Activated T-cell treated with anti-CD3 and anti-CD28 coated beads, Interleukin-2, amount 50 U/mL, for 4 hours (primary cell): ENCODE measurements at regions not wholly inside any gene's neighbourhood (a gene's known extent, or its start where the extent isn't known, plus 50 kb on each side); places are given as distances from the start of the nearest gene placed in this dataset.

ENCODE experiments used
- ATAC-seq, 2 donors: fragments of 200-7000 bp; cut with Tn5 transposase; one replicate each; pipeline ENCODE4 v1.10.0; 2021
- DNase-seq: peaks from one replicate; pipeline ENCODE4 v3.0.0-alpha.2; 2020
- H3K27me3 Mint-ChIP-seq: one replicate; pipeline ENCODE4 v1.8.0; 2021; ENCODE audit warnings: low read depth, mixed read lengths
- H3K36me3 Mint-ChIP-seq: one replicate; pipeline ENCODE4 v1.8.0; 2022; ENCODE audit warnings: mixed read lengths; ENCODE audit not compliant: insufficient read depth
- H3K4me1 Mint-ChIP-seq: one replicate; pipeline ENCODE4 v1.8.0; 2021; ENCODE audit warnings: low read depth, mixed read lengths
- H3K4me3 Mint-ChIP-seq: one replicate; pipeline ENCODE4 v1.8.0; 2021; ENCODE audit warnings: mild to moderate bottlenecking, moderate library complexity, mixed read lengths
- H3K9me3 Mint-ChIP-seq: one replicate; pipeline ENCODE4 v1.8.0; 2021; ENCODE audit warnings: mixed read lengths

DNA sequence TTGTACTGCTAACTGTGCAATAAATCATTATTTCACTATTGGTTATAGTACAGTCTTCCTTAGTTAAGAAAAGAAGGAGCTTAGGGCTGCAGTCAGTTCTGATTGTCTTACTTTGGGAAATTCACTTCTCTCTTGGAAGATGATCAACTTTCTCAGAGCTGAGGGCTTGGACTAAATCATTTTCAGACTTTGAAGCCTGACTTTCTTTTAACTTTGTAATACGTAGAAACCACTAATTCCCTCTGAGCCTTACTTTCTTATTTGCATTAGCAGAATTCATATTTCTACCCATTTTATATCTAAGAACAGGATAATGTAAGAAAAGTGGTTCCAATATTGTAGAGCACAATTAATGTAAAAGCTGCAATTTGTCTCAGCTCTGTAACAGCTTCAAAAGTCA, 386.4 kb downstream of the TRIB2 start:
- no peaks in the 10 kb centered on the region for H3K36me3 Mint-ChIP-seq
- ATAC-seq (no peak), DNase-seq (no peak)
- no peak overlapping the region for H3K4me3 Mint-ChIP-seq
- H3K4me1 Mint-ChIP-seq = no peaks in the 10 kb centered on the region
- peaks cover 7% of the 10 kb centered on the region for H3K27me3 Mint-ChIP-seq
- peaks cover 10% of the 10 kb centered on the region for H3K9me3 Mint-ChIP-seq

DNA sequence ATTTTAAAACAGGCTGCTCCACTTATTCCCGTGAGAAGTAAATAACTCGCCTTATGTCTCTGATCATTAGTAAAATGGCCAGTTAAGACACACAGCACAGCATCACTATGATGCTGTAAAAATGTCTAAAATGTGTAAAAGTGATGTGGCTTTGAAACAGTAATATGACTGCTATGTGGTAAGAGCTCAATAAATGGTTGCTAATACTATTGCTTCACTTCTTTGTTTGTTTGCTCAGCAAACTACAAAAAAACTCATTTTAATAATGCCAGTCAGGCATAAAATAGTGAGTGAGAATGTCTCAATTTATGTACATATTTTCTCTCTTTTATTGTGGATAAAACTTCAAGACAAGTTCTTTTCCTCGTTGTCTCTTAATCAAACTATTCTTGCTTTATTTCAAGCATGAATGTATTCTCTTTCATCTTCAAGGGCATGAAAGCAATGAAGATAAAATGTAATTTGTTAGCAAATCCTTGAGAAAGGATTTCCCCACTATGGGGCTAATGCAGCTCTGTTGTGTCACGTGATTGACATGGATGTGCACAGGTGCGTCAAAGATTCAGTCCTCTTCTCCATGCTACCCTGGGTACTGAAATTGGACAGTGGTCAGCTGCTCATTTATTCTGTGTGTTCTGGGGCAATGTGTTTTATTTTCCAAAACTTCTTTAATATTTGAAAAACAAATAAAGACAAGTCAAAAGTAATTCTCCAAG, 387.2 kb downstream of the TRIB2 start:
- Mint-ChIP-seq H3K36me3 (no peaks in the 10 kb centered on the region), H3K27me3 (peaks cover 4% of the 10 kb centered on the region)
- no peak for DNase-seq

DNA sequence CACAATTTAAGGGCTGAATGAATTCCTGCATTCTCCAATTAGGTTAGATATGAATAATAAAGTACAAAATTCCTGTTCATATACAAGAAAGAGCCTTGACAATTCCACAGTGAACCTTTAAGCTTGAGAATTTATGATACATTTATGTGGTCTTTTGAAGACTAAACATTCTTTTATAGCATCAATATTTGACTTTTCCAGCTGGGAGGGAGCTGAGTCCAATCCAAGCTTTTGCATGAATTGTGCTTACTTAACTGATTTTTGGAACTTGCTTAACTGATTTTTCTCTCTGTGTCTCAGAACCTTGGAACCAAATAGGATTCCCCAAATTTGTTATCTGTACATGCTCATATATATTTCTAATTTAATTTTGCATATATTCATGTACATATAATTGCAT, 388.0 kb downstream of the TRIB2 start:
- peaks cover 5% of the 10 kb centered on the region for H3K9me3 Mint-ChIP-seq
- ATAC-seq = no peak
- no peak overlapping the region for H3K4me3 Mint-ChIP-seq
- no peaks in the 10 kb centered on the region for H3K36me3 Mint-ChIP-seq
- no peaks in the 10 kb centered on the region for H3K4me1 Mint-ChIP-seq
- no peak for DNase-seq
- H3K27me3 Mint-ChIP-seq = peaks cover 8% of the 10 kb centered on the region

More for the DNA sequence above, 387.2 kb downstream of the TRIB2 start:
- Mint-ChIP-seq H3K4me1 (no peaks in the 10 kb centered on the region), H3K4me3 (no peak overlapping the region), H3K9me3 (peaks cover 10% of the 10 kb centered on the region)
- ATAC-seq = no peak

DNA sequence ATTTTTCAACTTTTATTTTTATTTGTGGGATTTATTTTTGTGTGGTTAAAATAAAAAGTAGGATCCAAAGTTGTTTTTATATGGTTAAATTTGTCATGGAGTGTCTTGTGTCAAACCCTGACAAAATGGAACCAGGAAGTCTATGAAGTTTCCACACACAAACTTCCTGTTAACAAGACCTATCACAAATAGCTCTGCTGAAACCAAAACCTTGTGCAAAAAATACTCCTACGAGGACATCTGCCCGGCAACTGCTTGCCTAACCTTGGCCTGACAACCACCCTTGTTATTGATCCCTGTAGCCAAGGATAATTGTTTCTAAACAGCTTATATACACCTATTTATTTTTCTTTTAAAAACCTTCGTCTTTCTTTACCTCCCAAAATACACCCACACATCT, 389.6 kb downstream of the TRIB2 start:
- peaks cover 8% of the 10 kb centered on the region for H3K27me3 Mint-ChIP-seq
- ATAC-seq (no peak), DNase-seq (no peak)
- no peaks in the 10 kb centered on the region for H3K9me3 Mint-ChIP-seq
- no peak overlapping the region for H3K4me3 Mint-ChIP-seq
- H3K36me3 Mint-ChIP-seq = no peaks in the 10 kb centered on the region
- no peaks in the 10 kb centered on the region for H3K4me1 Mint-ChIP-seq

DNA sequence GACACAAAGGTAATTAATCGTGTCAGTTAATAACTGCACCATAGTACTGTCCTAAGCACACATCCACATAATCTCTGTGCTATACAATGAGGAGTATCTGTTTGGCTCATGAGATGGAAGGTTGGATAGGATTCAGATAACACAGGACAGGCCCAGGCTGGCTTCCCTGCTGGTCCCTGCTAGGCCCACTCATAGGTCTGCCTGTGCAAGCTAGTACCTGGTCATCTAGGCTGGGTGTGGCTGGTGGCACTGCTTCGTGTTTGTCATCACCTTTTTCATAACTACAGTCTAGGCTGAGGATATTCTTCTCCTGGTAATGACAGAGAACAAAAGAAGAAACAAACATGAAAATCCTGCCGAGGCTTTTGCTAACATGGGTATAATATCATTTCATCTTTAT, 392.8 kb downstream of the TRIB2 start:
- DNase-seq = no peak
- no peak for ATAC-seq
- Mint-ChIP-seq H3K36me3 (no peaks in the 10 kb centered on the region), H3K4me3 (no peak overlapping the region), H3K27me3 (peaks cover 14% of the 10 kb centered on the region), H3K4me1 (no peaks in the 10 kb centered on the region), H3K9me3 (no peaks in the 10 kb centered on the region)

DNA sequence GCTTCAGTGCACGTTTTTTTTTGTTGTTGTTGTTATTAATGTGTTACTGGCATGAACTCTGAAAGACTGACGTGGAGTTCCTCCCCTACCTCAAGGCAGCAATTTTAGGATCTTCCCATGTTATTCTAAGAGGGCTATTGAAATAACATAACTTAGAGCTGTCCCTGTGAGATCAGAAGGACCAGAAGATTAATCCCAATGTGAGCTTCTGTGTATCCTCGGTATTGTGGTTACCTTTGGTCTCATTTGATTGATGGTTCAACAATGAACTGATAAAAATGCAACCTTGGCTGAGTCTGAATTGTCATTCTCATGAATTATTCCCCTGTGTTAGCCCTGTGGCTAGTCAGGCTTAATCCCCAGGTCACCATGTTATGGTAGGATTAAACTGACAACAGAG, 394.1 kb downstream of the TRIB2 start:
- H3K36me3 Mint-ChIP-seq = no peaks in the 10 kb centered on the region
- ATAC-seq (no peak), DNase-seq (no peak)
- no peak overlapping the region for H3K4me3 Mint-ChIP-seq
- H3K27me3 Mint-ChIP-seq = peaks cover 14% of the 10 kb centered on the region
- H3K4me1 Mint-ChIP-seq = no peaks in the 10 kb centered on the region
- H3K9me3 Mint-ChIP-seq = no peaks in the 10 kb centered on the region

DNA sequence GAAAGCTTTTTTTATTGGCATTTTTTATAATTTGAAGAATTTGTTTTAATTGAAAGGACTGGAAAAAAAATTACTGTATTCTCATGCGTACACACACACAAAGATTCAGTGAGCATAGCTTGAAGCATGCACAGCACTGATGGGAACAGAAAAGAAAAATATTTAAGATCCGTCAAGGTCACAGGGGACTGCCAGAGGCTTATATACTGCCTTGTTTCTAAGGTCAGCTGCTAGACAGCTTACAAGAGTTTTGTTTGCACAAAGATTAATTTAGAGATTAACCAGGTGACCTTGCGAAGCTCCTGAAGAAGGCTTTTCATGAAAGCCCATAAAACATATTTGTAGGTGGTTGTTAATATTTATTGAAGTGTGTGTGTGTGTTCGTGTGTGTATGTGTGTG, 396.3 kb downstream of the TRIB2 start:
- no peaks in the 10 kb centered on the region for H3K9me3 Mint-ChIP-seq

DNA sequence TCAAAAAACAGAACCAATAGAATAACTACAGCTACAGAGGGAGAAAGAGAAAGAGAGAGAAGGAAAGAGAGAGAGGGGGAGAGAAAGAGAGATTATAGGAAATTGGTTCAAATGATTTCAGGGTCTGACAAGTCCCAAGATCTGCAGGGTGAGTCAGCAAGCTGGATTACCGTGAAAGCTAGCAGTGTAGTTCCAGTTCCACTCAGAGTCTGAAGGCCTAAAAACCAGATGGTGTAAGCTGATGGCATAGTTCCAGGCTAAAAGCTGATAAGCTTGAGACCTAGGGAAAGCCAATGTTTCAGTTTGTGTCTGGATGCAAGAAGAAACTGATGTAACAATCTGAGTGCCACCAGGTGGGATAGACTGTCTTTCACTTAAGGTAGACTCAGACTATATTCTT, 397.7 kb downstream of the TRIB2 start:
- peaks cover 8% of the 10 kb centered on the region for H3K27me3 Mint-ChIP-seq
- DNase-seq = no peak
- no peak overlapping the region for H3K4me3 Mint-ChIP-seq
- no peak for ATAC-seq
- no peaks in the 10 kb centered on the region for H3K36me3 Mint-ChIP-seq
- H3K9me3 Mint-ChIP-seq = no peaks in the 10 kb centered on the region
- H3K4me1 Mint-ChIP-seq = no peaks in the 10 kb centered on the region

More for the DNA sequence above, 396.3 kb downstream of the TRIB2 start:
- no peaks in the 10 kb centered on the region for H3K36me3 Mint-ChIP-seq
- no peak overlapping the region for H3K4me3 Mint-ChIP-seq
- no peak for DNase-seq
- no peaks in the 10 kb centered on the region for H3K4me1 Mint-ChIP-seq
- no peak for ATAC-seq
- peaks cover 14% of the 10 kb centered on the region for H3K27me3 Mint-ChIP-seq

DNA sequence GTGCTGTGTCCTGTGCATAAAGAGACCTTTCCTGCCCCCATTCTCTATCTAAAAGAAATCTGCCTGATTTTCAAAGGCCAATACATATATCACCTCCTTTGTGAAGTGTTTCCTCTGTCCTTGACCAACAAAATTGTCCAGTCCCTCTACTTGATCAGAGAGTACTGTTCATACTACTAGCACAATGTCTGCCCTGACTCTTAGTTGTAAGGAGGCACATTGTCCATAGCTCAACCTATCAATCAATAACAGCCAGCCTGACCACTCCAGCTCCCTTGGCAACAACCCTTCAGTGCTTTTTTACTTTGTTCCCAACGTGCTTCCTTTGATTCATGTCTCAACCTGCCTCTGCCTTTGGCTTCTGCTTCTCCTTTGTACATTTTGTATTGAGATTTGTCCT, 398.9 kb downstream of the TRIB2 start:
- DNase-seq (no peak), ATAC-seq (no peak)
- Mint-ChIP-seq H3K9me3 (no peaks in the 10 kb centered on the region), H3K27me3 (peaks cover 6% of the 10 kb centered on the region), H3K4me1 (no peaks in the 10 kb centered on the region), H3K36me3 (no peaks in the 10 kb centered on the region), H3K4me3 (no peak overlapping the region)

DNA sequence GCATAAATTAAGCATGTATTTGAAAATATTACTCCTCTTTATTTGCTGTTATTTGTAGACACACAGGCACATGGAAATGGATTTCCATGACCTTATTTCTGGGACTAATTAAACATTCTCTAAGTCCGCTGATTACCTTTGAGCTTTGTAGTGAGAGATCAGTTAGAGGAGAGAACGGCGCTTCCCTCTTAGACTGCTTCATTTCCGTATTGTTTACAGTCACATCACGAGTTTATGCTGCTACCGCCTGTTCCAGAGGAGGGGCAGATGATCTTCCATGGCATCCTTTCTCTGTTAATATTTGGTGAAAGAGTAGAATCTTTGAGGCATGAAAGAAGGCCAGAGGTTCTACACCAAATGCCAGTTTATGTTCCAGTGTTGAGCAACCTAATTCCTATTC, 404.4 kb downstream of the TRIB2 start:
- no peaks in the 10 kb centered on the region for H3K36me3 Mint-ChIP-seq
- no peaks in the 10 kb centered on the region for H3K4me1 Mint-ChIP-seq
- no peak overlapping the region for H3K4me3 Mint-ChIP-seq
- ATAC-seq (no peak), DNase-seq (no peak)
- no peaks in the 10 kb centered on the region for H3K9me3 Mint-ChIP-seq
- peaks cover 8% of the 10 kb centered on the region for H3K27me3 Mint-ChIP-seq

DNA sequence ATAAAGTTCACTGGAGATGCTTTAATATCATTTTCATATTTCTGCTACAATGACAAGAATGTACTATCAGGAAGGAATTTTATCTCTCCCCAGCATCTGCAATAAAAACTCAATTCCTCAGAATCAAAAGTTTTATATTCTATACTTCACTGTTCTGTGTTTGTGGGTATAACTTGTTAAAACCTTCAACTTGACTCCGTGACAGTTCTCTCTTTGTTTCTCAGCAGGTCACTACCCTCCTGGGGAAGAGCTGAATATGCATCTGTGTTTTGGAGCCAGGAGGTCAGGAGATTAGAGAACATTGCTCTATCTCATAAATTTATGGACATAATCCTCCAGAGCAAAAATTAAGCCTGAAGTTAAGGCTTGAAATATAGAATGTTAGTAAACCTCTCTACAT, 411.4 kb downstream of the TRIB2 start:
- peaks cover 10% of the 10 kb centered on the region for H3K27me3 Mint-ChIP-seq
- no peak overlapping the region for H3K4me3 Mint-ChIP-seq
- DNase-seq (no peak), ATAC-seq (no peak)
- no peaks in the 10 kb centered on the region for H3K36me3 Mint-ChIP-seq
- no peaks in the 10 kb centered on the region for H3K9me3 Mint-ChIP-seq
- H3K4me1 Mint-ChIP-seq = no peaks in the 10 kb centered on the region

DNA sequence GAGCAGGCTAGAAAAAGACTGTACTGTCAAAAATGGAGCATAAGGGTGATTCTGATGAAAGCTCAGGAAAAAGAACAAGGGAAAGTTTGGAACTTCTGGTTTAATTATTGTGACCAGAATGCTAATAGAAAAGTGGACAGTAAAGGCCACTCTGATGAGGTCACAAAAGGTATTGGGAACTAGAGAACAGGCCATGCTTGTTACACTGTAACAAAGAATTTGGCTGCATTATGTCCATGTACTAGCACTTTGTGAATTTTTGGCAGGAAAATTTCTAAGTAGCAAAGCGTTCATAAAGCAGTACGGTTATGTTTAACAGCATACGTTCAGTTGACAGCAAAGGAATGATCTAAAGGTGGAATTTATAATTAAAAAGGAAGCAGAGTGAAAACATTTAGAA, 418.6 kb downstream of the TRIB2 start:
- Mint-ChIP-seq H3K9me3 (no peaks in the 10 kb centered on the region), H3K4me1 (no peaks in the 10 kb centered on the region), H3K4me3 (no peak overlapping the region), H3K36me3 (no peaks in the 10 kb centered on the region), H3K27me3 (no peaks in the 10 kb centered on the region)
- ATAC-seq (no peak), DNase-seq (no peak)

DNA sequence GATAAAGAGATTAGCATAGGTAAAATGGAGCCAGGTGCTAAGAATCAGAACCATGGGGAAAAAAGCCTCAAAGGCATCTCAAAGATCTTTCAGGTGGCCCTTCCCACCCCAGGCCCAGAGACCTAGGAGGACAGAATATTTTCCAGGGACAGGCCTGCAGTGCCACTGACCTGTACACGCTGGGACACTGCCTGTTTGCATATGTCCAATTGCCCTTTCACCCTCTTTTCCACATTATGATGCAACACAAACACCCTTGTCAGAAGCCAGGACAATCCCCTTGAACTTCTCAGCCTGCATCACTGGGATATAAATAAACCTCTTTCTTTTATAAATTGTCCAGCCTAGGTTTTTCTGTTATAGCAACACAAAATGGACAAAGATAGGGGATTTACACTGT, 419.1 kb downstream of the TRIB2 start:
- no peaks in the 10 kb centered on the region for H3K4me1 Mint-ChIP-seq
- H3K4me3 Mint-ChIP-seq = no peak overlapping the region
- no peaks in the 10 kb centered on the region for H3K9me3 Mint-ChIP-seq
- ATAC-seq = no peak
- DNase-seq = no peak
- no peaks in the 10 kb centered on the region for H3K36me3 Mint-ChIP-seq
- no peaks in the 10 kb centered on the region for H3K27me3 Mint-ChIP-seq

DNA sequence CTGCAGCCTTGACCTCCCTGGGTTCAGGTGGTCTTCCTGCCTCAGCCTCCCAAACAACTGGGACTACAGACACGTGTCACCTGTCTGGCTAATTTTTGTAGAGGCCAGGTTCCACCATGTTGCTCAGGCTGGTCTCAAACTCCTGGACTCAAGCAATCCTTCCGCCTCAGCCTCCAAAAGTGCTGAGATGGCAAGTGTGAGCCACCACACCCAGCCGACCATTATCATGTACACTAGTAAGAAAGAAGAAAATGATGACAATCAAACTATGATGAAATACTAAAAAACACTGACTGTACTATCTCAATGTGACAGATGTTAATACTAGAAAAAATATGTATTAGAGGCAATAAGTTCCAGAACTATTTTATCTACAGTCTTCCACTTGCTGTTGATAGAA, 420.9 kb downstream of the TRIB2 start:
- DNase-seq (no peak), ATAC-seq (no peak)
- Mint-ChIP-seq H3K36me3 (no peaks in the 10 kb centered on the region), H3K9me3 (no peaks in the 10 kb centered on the region), H3K4me1 (no peaks in the 10 kb centered on the region), H3K4me3 (no peak overlapping the region), H3K27me3 (no peaks in the 10 kb centered on the region)

DNA sequence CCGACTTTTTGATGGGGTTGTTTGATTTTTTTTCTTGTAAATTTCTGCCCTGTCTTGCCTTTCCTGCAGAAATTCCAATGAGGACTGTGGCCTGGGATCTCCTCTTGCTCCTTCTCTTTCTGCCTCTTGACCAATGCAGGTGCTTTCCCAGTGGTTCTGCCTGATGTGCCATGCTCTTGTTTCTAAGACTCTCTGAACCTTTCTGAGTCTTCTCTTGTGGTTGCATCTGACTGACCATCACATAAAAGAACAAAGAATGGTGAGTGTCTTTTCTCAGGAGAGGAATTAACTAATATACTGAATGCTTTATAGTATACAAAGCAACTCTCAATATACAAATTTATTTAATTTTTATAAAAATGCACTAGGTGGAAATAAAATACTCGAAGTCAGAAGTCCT, 424.6 kb downstream of the TRIB2 start:
- H3K4me1 Mint-ChIP-seq = no peaks in the 10 kb centered on the region
- DNase-seq = no peak
- no peaks in the 10 kb centered on the region for H3K36me3 Mint-ChIP-seq
- ATAC-seq = no peak
- no peaks in the 10 kb centered on the region for H3K9me3 Mint-ChIP-seq
- H3K4me3 Mint-ChIP-seq = no peak overlapping the region
- peaks cover 6% of the 10 kb centered on the region for H3K27me3 Mint-ChIP-seq

DNA sequence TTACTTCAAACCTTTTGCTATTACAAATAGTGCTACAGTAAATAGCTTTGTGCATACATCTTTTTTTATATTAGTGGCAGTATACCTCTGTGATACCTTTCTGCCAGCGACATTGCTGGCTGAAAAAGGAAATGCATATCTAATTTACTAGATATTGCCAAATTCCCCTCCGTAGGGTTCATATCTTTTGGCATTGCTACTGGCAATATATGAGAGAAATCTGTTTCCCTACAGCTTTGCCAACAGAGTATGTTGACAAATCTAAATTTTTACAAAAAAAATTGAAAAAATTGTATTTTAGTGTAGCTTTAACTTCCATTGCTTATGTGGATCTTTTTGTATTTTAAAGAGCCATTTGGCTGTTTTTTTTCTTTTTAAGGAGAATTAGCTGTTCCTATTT, 426.7 kb downstream of the TRIB2 start:
- no peak overlapping the region for H3K4me3 Mint-ChIP-seq
- peaks cover 8% of the 10 kb centered on the region for H3K27me3 Mint-ChIP-seq
- ATAC-seq = no peak
- H3K4me1 Mint-ChIP-seq = no peaks in the 10 kb centered on the region
- DNase-seq = no peak
- H3K36me3 Mint-ChIP-seq = no peaks in the 10 kb centered on the region
- H3K9me3 Mint-ChIP-seq = no peaks in the 10 kb centered on the region
